ENCODE measurements at regions not wholly inside any gene's neighbourhood (a gene's known extent, or its start where the extent isn't known, plus 50 kb on each side); places are given as distances from the start of the nearest gene placed in this dataset.

- no peak for FAIRE-seq
- H3K4me3 ChIP-seq (ENCODE audit: low read depth, low read length) = no peak overlapping the region
- no peaks in the 10 kb centered on the region for H3K27me3 ChIP-seq (ENCODE audit: control insufficient read depth, insufficient read depth, low read length)
- TF ChIP-seq CTCF (IDR thresholded peaks at IDR 0.05; ENCODE audit: insufficient read depth, low read length, severe bottlenecking) = no peak
- no peak for DNase-seq (ENCODE audit: low read depth)
- no peaks in the 10 kb centered on the region for H3K36me3 ChIP-seq (ENCODE audit: control insufficient read depth, insufficient read depth, low read length)
Observed at GRCh38 chr2:56021579-56021978, 98.0 kb upstream of the EFEMP1 start.

- H3K36me3 ChIP-seq (ENCODE audit: control insufficient read depth, insufficient read depth, low read length) = no peaks in the 10 kb centered on the region
- FAIRE-seq = no peak
- no peaks in the 10 kb centered on the region for H3K27me3 ChIP-seq (ENCODE audit: control insufficient read depth, insufficient read depth, low read length)
- TF ChIP-seq CTCF (IDR thresholded peaks at IDR 0.05; ENCODE audit: insufficient read depth, low read length, severe bottlenecking) = no peak
- no peak overlapping the region for H3K4me3 ChIP-seq (ENCODE audit: low read depth, low read length)
- peak; percentile 15 for DNase-seq (ENCODE audit: low read depth)
Observed at GRCh38 chr2:56025469-56026193, 102.0 kb upstream of the EFEMP1 start.

GRCh38 chr2:56026828-56027227 lies 103.2 kb upstream of the EFEMP1 start:
- DNase-seq (ENCODE audit: low read depth) (no peak), FAIRE-seq (peak; percentile 7)
- H3K27me3 ChIP-seq (ENCODE audit: control insufficient read depth, insufficient read depth, low read length) = no peaks in the 10 kb centered on the region
- no peaks in the 10 kb centered on the region for H3K36me3 ChIP-seq (ENCODE audit: control insufficient read depth, insufficient read depth, low read length)
- no peak for TF ChIP-seq CTCF (IDR thresholded peaks at IDR 0.05; ENCODE audit: insufficient read depth, low read length, severe bottlenecking)
- H3K4me3 ChIP-seq (ENCODE audit: low read depth, low read length) = no peak overlapping the region

GRCh38 chr2:56030062-56030461 lies 106.5 kb upstream of the EFEMP1 start:
- no peak overlapping the region for H3K4me3 ChIP-seq (ENCODE audit: low read depth, low read length)
- no peak for TF ChIP-seq CTCF (IDR thresholded peaks at IDR 0.05; ENCODE audit: insufficient read depth, low read length, severe bottlenecking)
- no peaks in the 10 kb centered on the region for H3K27me3 ChIP-seq (ENCODE audit: control insufficient read depth, insufficient read depth, low read length)
- no peaks in the 10 kb centered on the region for H3K36me3 ChIP-seq (ENCODE audit: control insufficient read depth, insufficient read depth, low read length)
- FAIRE-seq (no peak), DNase-seq (ENCODE audit: low read depth) (no peak)

GRCh38 chr2:56030901-56031300 lies 107.3 kb upstream of the EFEMP1 start:
- TF ChIP-seq CTCF (IDR thresholded peaks at IDR 0.05; ENCODE audit: insufficient read depth, low read length, severe bottlenecking) = no peak
- FAIRE-seq = no peak
- Histone ChIP-seq H3K27me3 (ENCODE audit: control insufficient read depth, insufficient read depth, low read length) (no peaks in the 10 kb centered on the region), H3K36me3 (ENCODE audit: control insufficient read depth, insufficient read depth, low read length) (no peaks in the 10 kb centered on the region), H3K4me3 (ENCODE audit: low read depth, low read length) (no peak overlapping the region)
- DNase-seq (ENCODE audit: low read depth) = no peak

GRCh38 chr2:56034258-56034657 lies 110.7 kb upstream of the EFEMP1 start:
- no peak overlapping the region for H3K4me3 ChIP-seq (ENCODE audit: low read depth, low read length)
- FAIRE-seq = no peak
- no peaks in the 10 kb centered on the region for H3K27me3 ChIP-seq (ENCODE audit: control insufficient read depth, insufficient read depth, low read length)
- no peaks in the 10 kb centered on the region for H3K36me3 ChIP-seq (ENCODE audit: control insufficient read depth, insufficient read depth, low read length)
- TF ChIP-seq CTCF (IDR thresholded peaks at IDR 0.05; ENCODE audit: insufficient read depth, low read length, severe bottlenecking) = no peak
- DNase-seq (ENCODE audit: low read depth) = peak; percentile 49
